ENCODE measurements at regions not wholly inside any gene's neighbourhood (a gene's known extent, or its start where the extent isn't known, plus 50 kb on each side); places are given as distances from the start of the nearest gene placed in this dataset.

DNA sequence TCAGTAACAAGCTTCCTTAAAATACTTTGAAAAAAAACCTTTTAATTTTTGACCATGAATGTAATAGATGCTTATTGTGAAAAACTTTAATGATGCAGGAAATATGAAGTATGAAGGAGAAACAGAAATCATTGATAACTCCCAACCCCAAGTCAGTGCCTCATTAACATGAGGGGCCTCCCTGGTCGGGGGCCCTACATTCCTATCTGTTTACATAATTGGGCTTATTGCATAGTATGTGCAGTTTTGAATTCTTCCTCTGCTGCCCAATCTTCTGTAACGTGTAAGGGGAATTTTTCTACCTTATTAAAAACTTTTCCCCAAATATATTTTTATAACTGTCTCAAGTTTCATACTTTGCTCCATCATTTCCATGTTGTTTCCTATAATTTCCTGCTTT is 63.0 kb downstream of the SLC25A47 start:
- TF ChIP-seq, protein P1, sequence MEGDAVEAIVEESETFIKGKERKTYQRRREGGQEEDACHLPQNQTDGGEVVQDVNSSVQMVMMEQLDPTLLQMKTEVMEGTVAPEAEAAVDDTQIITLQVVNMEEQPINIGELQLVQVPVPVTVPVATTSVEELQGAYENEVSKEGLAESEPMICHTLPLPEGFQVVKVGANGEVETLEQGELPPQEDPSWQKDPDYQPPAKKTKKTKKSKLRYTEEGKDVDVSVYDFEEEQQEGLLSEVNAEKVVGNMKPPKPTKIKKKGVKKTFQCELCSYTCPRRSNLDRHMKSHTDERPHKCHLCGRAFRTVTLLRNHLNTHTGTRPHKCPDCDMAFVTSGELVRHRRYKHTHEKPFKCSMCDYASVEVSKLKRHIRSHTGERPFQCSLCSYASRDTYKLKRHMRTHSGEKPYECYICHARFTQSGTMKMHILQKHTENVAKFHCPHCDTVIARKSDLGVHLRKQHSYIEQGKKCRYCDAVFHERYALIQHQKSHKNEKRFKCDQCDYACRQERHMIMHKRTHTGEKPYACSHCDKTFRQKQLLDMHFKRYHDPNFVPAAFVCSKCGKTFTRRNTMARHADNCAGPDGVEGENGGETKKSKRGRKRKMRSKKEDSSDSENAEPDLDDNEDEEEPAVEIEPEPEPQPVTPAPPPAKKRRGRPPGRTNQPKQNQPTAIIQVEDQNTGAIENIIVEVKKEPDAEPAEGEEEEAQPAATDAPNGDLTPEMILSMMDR (IDR thresholded peaks at IDR 0.05) = no peak
- H3K4me1 Mint-ChIP-seq = peaks cover 81% of the 10 kb centered on the region
- H3K9me3 Mint-ChIP-seq = no peaks in the 10 kb centered on the region
- DNase-seq = no peak
- H3K27me3 Mint-ChIP-seq (ENCODE audit: low read depth, poor library complexity) = peaks cover 3% of the 10 kb centered on the region
- H3K27ac Mint-ChIP-seq = no peak overlapping the region
- no peaks in the 10 kb centered on the region for H3K36me3 Mint-ChIP-seq (ENCODE audit: low read depth)
- no peak overlapping the region for H3K4me3 Mint-ChIP-seq

DNA sequence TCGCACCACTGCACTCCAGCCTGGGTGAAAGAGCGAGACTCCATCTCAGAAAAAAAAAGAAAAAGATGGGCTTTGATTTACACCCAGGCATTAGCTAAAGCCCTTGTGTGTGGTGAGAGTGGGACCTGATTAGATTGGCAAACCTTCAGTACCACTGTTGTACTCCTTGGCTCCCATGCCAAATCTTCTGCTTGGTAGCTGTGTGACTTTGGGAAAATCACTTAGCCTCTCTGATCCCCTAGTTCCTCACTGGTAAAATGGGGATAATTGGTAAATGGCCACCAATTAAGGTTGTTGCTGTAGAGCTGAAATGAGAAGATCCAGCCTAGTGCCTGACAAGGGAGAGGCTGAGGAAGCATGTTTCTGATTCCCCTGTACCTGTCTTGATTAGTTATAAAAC is 63.7 kb downstream of the SLC25A47 start:
- DNase-seq = no peak
- Mint-ChIP-seq H3K4me3 (no peak overlapping the region), H3K27ac (no peak overlapping the region), H3K36me3 (ENCODE audit: low read depth) (no peaks in the 10 kb centered on the region), H3K4me1 (peaks cover 81% of the 10 kb centered on the region), H3K27me3 (ENCODE audit: low read depth, poor library complexity) (peaks cover 3% of the 10 kb centered on the region), H3K9me3 (no peaks in the 10 kb centered on the region)
- TF ChIP-seq, protein P1 (IDR thresholded peaks at IDR 0.05) = no peak

DNA sequence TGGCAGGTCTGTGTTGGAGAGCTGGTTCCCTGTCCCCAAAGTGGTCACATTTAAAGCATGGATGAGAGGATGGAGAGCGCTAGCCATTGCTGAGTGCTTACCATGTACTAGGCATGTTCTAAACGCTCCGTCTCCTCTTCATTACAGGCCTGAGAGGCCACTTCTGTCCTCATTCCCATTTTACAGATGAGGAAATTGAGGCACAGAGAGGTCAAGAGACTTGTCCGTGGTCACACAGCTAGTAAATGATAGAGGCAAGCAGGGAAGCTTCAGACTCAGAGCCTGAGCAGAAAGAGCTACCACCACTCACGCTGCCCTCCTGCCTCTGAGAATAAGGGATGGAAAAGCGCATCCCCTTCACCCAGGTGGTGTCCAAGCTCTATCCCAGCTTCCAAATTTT is 64.3 kb downstream of the SLC25A47 start:
- TF ChIP-seq, protein P1 (IDR thresholded peaks at IDR 0.05) = no peak
- H3K9me3 Mint-ChIP-seq = no peaks in the 10 kb centered on the region
- H3K4me1 Mint-ChIP-seq = peaks cover 81% of the 10 kb centered on the region
- no peak overlapping the region for H3K27ac Mint-ChIP-seq
- H3K4me3 Mint-ChIP-seq = no peak overlapping the region
- no peaks in the 10 kb centered on the region for H3K36me3 Mint-ChIP-seq (ENCODE audit: low read depth)
- DNase-seq = no peak
- H3K27me3 Mint-ChIP-seq (ENCODE audit: low read depth, poor library complexity) = peaks cover 3% of the 10 kb centered on the region

DNA sequence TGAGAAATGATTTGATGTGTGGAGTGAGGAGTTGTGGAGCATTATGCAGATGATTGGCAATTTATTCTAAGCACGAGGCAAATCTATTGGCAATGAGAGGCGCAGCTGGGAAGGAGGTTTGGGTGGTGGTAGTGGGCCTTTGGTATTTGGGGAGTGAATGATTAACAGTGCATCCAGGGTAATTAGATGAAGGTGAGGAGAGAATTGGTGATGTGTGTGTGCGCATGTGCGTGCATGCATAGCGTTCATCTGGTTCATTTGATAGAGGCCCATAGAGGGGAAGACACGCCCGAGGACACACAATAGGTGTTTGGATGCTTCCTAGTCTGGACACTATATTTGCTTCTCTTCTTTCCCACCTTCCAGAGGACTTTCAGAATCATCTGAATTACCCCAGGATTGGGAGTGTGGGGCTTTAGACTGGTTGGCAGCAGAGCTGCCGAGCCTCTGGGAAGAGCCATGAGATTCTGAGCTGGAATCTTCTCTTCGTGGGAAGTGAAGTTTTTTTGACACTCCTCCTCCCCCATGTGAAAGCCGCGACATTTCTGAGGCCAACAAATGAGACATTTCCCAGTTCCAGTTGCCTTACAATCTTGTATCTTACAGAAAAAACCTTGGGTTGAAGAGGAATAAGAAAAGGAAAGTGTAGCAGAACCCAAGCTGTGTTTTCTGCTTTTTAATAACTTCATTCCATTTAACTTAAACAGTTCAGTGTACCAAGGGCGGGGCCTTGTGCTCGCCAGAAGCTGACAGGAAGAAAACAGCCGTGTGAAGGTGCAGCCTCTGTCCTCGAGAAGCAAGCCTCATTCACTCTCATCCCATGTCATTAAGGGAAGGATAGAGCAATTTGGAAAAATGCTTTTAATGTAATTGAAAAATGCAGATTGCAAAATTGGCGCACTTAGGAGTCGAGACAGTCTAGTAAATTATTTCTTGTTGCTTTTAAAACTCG is 65.2 kb downstream of the SLC25A47 start:
- peaks cover 83% of the 10 kb centered on the region for H3K4me1 Mint-ChIP-seq

DNA sequence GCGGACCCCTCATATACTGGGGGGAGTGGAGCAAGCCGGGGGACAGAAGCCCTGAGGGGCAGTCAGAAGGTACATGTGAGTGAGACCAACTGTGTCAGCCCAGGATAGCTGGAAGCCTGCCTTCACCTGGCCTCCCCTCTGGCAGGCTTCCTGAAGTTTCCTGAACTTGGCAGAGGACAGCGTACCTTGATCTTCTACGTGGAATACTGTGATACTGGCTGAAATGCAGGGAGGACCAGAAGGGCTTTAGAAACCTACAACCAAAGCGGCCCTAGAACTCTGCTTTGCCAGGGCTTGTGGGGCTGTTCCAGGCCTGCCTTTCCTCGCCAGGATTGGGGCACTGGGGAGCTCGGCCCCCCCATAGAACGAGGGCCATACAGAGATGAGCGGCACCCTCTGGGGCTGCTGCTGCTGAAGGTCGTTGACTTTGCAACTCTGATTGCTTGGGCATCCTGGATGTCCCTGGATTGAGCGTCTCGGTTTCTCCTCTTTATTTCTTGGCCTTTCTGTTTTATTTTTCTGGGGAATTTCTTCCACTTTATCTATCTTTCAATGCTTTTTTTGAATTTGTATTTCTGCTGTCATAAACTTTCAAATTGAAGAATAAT is 66.5 kb downstream of the SLC25A47 start:
- Mint-ChIP-seq H3K4me3 (no peak overlapping the region), H3K4me1 (peaks cover 83% of the 10 kb centered on the region), H3K36me3 (ENCODE audit: low read depth) (no peaks in the 10 kb centered on the region), H3K27ac (no peak overlapping the region), H3K27me3 (ENCODE audit: low read depth, poor library complexity) (peaks cover 3% of the 10 kb centered on the region), H3K9me3 (no peaks in the 10 kb centered on the region)
- DNase-seq = no peak
- TF ChIP-seq, protein P1 (IDR thresholded peaks at IDR 0.05) = no peak

More for the DNA sequence above, 65.2 kb downstream of the SLC25A47 start:
- Mint-ChIP-seq H3K4me3 (no peak overlapping the region), H3K36me3 (ENCODE audit: low read depth) (no peaks in the 10 kb centered on the region), H3K27ac (peak overlapping the region; percentile 3), H3K9me3 (no peaks in the 10 kb centered on the region), H3K27me3 (ENCODE audit: low read depth, poor library complexity) (peaks cover 3% of the 10 kb centered on the region)
- no peak for DNase-seq
- TF ChIP-seq, protein P1 (IDR thresholded peaks at IDR 0.05) = no peak
